ENCODE measurements at regions not wholly inside any gene's neighbourhood (a gene's known extent, or its start where the extent isn't known, plus 50 kb on each side); places are given as distances from the start of the nearest gene placed in this dataset.
"Not testable (repeated sequence)": the region's sequence is repeated elsewhere in the genome, so short reads cannot be mapped to it uniquely, and the experiment has no call there.

GRCh38 chr6:113696960-113697359, 160.2 kb upstream of the MARCKS start:
- DNase-seq = no peak

GRCh38 chr6:113697632-113698410, 159.3 kb upstream of the MARCKS start:
- DNase-seq = no peak

- DNase-seq = no peak
These were observed 157.9 kb upstream of the MARCKS start for GRCh38 chr6:113699239-113699638.

- DNase-seq = no peak
These were observed 155.4 kb upstream of the MARCKS start for GRCh38 chr6:113701552-113702254.

DNA sequence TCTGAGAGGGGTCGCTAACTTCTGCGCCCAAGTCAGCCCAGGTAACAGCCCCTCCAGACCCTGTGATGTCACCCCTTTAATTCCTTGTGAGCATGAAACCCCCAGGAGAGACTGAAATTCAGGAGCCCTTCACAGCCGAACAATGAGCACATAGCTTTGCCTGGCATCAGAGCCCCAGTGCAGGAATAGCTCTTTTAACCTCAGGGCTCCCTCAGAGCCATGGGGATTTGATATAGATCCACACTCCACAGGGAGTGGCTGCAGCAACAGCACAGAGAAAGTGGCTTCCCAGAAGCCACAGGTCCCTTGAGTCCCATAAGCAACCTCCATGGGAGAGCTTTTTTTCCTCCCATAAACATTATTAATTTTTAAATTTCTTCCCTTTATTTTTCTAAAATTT, 150.0 kb upstream of the MARCKS start:
- no peak for DNase-seq

DNA sequence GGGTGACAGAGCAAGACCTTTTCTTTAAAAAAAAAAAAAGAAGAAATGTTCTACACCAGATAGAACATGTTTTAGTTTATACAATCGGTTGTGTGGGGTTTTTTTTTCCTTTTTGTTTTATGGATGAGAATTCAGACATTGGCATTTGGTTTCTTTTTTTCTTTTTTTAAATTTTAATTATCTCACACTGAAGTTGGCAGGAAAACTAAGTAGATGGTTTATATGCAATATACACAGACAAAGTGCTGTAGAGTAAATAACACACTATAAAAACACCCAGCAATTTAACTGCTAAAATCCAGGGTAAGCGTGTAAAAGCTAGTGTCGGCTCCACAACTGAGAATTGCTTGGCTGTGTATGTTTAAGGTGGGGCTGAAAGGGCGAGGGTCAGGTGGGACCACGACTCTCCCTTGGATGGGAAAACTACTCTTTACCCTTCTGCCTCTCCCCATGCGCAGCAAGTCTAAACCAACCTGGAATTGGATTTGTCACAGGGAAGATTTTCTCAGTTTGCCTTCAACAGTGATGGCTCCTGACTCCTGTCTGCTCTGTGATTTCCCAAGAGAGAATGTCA, 147.1 kb upstream of the MARCKS start:
- no peak for DNase-seq

- DNase-seq = no peak
These were observed 143.5 kb upstream of the MARCKS start for GRCh38 chr6:113713665-113714064.

- no peak for DNase-seq
These were observed 138.6 kb upstream of the MARCKS start for GRCh38 chr6:113718588-113718987.

DNA sequence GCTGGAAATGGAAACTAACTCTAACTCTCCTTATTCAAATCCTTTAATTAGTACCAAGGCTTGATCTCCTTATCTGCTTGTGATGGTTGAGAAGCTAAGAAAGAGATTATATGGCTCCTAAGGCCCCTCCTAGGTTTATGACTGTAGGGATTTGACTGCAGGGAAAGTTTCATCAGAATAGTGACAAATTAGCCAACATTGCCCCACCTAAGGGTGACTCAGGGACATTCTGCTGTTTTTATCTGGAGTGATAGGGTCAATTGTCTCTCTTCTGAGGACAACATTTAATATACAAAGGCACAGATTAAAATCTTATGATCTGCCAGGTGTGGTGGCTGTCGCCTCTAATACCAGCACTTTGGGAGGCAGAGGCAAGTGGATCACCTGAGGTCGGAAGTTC, 138.1 kb upstream of the MARCKS start:
- DNase-seq = no peak

DNA sequence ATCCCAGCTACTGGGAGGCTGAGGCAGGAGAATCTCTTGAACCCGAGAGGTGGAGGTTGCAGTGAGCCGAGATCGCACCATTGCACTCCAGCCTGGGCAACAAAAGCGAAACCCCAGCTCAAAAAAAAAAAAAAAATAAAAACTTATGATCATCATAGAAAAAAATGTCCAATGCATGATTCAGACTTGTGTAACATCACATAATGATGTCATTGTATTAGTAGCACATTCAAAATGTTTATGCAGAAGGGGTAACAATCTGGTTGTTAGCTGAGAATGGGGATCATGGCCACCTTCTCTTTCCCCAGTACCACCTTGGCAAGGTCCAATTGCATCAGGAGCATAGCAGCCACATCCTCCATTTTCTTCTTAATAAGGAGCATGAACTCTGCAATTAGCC, 137.6 kb upstream of the MARCKS start:
- DNase-seq = no peak

GRCh38 chr6:113723182-113723581, 134.0 kb upstream of the MARCKS start:
- DNase-seq = no peak

DNA sequence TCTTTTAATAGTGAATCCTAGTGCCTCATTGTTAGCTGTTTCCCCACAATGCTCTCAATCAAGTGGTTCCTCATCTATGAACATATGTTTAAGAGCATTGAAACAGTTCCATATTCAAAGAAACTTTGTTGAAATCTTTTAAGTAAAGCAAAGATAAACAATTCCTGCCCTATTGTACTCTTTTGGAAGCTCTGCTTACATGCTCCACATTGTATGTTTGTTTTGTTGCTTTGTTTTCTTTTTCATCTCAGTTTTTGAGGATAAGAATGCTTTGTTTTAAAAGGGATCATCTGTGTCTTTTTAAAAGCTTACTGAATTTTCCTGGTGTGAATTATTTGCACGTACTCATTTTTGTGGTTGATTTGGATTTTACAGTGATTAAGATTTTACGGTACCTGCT, 132.2 kb upstream of the MARCKS start:
- DNase-seq = not testable (repeated sequence)

GRCh38 chr6:113731541-113731940, 125.6 kb upstream of the MARCKS start:
- no peak for DNase-seq

DNA sequence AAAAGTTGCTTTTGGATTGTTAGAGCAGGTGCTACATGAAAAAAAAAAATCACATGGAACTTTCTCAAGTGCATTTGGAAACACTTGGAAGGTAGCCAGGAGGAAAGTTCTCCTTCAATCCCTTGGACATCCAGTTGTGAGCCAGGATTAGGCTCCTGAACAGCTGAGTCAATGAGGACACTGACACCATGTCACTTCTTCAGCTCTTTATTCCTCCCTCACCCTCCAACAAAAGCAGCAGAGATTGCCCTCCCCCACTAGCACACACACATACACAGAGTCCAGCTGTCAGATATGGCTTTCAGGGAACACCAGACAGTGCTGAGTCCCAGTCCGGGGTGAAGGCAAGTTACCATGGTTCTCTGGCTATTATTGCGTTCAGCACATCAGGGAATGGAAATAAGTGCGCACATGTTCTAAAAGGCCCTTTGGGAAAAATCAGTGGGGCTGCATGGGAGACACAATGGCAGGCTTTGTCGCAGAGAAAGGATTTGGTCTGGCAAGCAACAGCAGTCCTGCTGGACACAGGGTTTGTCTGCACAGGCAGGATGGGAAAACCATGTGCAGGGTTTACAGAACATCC, 124.7 kb upstream of the MARCKS start:
- DNase-seq = no peak

DNA sequence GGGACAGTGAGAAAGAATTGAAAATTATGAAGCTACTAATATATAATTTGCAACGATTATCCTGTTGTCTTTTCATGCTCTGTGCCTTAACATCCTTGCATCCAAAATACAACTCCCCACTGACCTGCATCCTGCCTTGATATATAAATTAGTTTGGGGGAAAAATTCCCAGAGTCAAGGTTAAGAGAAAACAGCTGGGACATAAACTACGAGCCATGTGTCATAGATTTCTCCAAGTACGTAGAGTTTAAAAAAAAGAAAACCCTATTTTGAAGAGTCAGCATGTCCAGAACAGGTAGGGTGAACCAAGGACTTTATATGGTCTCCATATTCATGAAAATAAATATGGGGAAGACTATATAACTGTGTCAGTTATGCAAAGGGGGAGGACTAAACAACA, 123.8 kb upstream of the MARCKS start:
- no peak for DNase-seq

DNA sequence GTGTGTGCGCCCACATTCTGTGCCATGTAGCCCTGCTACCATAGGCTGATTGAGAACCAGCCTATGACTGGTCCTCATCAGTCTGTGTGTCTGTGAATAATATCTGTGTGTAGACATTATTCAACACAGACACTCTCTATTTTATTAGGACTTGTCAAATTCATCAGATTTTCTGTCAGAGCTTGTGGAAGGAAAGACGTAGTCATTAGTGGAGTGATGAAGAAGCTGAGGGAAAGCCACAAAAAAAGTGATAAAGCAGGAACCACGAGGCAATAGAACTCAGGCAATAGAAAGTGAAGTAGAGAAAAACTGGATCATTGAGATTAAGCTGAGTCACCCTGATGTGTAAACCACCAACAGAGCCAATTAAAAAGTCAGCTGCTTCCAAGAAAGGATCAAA, 122.2 kb upstream of the MARCKS start:
- DNase-seq = no peak

GRCh38 chr6:113735491-113735890, 121.7 kb upstream of the MARCKS start:
- DNase-seq = no peak

DNA sequence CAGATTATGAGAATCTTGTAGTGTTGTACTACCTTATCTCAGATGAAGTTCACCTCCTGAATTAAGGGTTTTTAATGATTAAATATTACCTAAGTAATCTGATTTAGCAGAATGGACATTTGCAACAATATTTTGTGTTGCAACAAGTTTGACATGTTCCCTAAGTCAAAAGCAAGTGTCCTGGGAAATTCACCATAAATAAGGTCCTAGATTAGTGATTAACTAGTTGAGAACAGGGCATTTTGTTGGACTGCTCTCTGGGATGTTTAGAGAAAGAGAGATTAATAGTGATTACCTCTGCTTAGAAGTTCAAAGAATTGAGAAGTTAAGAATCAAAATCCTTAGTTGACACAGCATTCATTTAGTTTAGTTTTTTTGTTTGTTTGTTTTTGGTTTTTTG, 120.2 kb upstream of the MARCKS start:
- DNase-seq = no peak

DNA sequence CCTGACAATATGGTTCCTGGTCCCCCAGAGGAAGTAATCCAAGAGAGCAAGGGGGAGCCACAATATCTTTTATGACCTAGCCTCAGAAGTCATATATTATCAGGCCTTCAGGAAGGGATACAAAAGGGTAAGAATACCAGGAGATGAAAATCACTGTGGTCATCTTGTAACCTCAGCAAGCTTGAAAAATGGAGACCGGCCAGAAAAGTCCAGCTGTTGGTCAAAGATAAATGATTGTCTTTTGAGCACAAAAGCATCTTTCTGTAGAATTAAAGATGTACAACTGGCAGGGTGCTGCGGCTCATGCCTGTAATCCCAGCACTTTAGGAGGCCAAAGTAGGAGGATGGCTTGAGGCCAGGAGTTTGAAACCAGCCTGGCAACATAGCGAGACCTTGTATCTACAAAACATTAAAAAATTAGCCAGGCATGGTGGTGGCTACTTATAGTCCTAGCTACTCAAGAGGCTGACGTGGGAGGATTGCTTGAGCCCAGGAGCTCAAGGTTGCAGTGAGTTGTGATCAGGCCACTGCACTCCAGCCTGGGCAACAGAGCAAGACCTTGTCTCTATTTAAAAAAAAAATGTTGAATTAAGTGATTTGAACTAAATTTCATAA, 118.0 kb upstream of the MARCKS start:
- DNase-seq = no peak

GRCh38 chr6:113741651-113742050, 115.5 kb upstream of the MARCKS start:
- DNase-seq = no peak

DNA sequence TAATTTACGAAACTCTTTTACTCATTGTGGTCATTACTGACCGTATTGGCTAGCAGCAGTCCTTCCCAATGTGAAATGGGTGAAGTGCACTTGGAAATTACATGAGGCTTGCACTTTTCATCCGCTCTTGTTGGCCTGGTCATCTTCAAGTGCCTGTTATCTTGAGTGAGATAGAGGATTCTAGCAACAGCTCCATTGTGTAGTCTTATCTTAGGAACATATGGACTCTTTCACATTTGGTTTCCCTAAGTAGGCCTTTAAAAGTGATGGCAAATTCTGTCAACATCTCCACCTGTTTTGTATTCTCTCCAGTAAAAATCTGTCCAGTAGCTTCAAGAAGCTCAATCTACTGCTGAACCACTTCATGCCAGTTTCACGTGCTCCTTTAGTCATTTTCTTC, 114.8 kb upstream of the MARCKS start:
- no peak for DNase-seq

- no peak for DNase-seq
These were observed 112.3 kb upstream of the MARCKS start for GRCh38 chr6:113744861-113745260.

GRCh38 chr6:113750151-113750855, 106.8 kb upstream of the MARCKS start:
- DNase-seq = no peak

All from NCI-H510A (cell line).